ENCODE measurements at regions not wholly inside any gene's neighbourhood (a gene's known extent, or its start where the extent isn't known, plus 50 kb on each side); places are given as distances from the start of the nearest gene placed in this dataset.

DNA sequence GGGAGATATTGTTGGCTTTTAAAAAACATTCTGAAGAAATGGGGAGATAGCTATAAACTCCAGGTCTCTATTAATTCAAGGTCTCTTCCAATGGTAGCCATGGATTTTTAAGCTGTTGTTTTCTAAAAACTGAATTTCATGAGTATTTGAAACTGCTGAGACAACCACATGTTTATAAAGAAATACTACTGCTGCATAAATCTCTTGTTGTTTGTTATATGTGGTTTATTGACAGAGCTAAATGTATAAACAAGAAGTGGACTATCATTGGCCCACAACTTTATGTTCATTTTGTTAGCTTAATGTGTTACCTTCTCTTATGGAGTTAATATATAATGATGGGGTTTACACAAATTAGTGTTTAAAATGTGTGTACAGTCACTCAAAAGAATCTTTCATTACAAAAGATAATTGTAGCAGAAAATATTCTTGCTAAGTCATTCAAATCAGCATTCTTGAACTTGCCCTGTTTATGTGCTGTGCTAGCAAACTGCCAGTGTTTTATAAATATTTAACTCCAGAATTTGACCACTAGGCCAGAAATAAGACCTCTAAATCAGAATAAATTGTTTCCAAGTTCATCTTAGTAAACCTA is 242.1 kb downstream of the TMX3 start:
- in situ Hi-C loops (cut with HindIII; ENCODE audit: low pct_unique_long_range_greater_than_20kb, low sequenced_read_pairs) = no loop called here
- no peak for TF ChIP-seq JUND (IDR thresholded peaks at IDR 0.05; ENCODE audit: low read depth)
- DNase-seq (ENCODE audit: low read depth in 1 of 2, low spot score in 1 of 2) = no peak

- in situ Hi-C loops (cut with HindIII; ENCODE audit: low pct_unique_long_range_greater_than_20kb, low sequenced_read_pairs) = no loop called here
- no peak for DNase-seq (ENCODE audit: low read depth in 1 of 2, low spot score in 1 of 2)
- no peak for TF ChIP-seq JUND (IDR thresholded peaks at IDR 0.05; ENCODE audit: low read depth)
Measured at GRCh38 chr18:68469049-68469625, 245.8 kb downstream of the TMX3 start.

- DNase-seq (ENCODE audit: low read depth in 1 of 2, low spot score in 1 of 2) = no peak
- in situ Hi-C loops (cut with HindIII; ENCODE audit: low pct_unique_long_range_greater_than_20kb, low sequenced_read_pairs) = no loop called here
- TF ChIP-seq JUND (IDR thresholded peaks at IDR 0.05; ENCODE audit: low read depth) = no peak
Measured at GRCh38 chr18:68467957-68468356, 247.0 kb downstream of the TMX3 start.

DNA sequence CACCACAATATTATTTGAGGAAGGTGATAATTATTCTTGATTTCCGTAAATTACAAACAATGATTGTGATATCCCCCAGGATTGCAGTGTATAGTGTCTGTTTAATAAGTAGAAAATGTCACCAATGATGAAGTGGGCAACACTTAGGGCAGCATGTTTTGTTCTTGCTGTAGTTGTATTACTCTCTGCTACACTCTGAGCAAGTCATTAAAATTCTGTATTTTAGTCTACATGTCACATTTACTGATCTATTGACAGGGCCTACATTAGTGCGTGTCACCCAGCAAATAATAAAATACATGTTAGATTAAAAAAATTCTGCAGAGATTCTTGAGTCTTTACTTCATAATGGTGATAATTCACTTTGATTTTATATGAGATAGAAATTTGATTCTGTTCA is 247.6 kb downstream of the TMX3 start:
- TF ChIP-seq JUND (IDR thresholded peaks at IDR 0.05; ENCODE audit: low read depth) = no peak
- DNase-seq (ENCODE audit: low read depth in 1 of 2, low spot score in 1 of 2) = no peak
- in situ Hi-C loops (cut with HindIII; ENCODE audit: low pct_unique_long_range_greater_than_20kb, low sequenced_read_pairs) = no loop called here

DNA sequence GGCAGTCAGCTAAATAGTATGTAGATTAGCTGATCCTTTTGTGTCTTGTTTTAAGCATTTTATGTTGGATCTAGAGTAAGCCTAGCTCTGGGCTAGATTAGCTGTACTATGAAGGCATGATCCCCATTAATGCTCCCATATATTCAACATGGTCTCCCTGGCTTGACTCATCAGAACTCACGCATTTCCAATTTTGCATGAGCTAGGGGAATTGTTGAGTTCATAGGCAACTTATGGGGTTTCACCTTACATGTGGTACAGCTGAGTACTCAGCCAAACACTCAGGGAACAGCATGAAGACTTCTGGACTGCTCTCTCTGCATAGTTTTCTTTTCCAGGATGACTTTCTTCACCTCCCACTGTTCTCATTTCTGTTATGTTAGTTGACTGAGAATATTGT is 248.2 kb downstream of the TMX3 start:
- DNase-seq (ENCODE audit: low read depth in 1 of 2, low spot score in 1 of 2) = no peak
- no peak for TF ChIP-seq JUND (IDR thresholded peaks at IDR 0.05; ENCODE audit: low read depth)
- in situ Hi-C loops (cut with HindIII; ENCODE audit: low pct_unique_long_range_greater_than_20kb, low sequenced_read_pairs) = no loop called here

- in situ Hi-C loops (cut with HindIII; ENCODE audit: low pct_unique_long_range_greater_than_20kb, low sequenced_read_pairs) = no loop called here
- no peak for DNase-seq (ENCODE audit: low read depth in 1 of 2, low spot score in 1 of 2)
- TF ChIP-seq JUND (IDR thresholded peaks at IDR 0.05; ENCODE audit: low read depth) = no peak
Measured at GRCh38 chr18:68462766-68463165, 252.1 kb downstream of the TMX3 start.

DNA sequence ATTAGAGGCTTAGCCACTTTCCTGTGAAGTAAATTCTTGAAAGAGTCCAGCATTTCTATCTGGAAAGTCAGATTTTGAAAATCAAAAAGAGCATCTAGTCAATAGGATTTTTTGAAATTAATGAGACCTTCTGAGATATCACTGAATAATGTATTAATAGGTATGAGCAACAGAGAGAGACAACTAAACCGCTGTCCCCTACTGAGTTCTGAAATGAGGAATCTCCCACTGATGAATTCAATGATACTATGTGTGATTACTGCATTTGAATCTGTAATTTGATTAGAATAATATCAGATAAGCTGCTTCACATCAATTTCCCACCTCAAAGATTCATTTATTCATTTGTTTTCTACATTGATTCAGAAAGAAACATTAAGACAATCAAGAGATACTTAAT is 252.8 kb downstream of the TMX3 start:
- no peak for DNase-seq (ENCODE audit: low read depth in 1 of 2, low spot score in 1 of 2)
- in situ Hi-C loops (cut with HindIII; ENCODE audit: low pct_unique_long_range_greater_than_20kb, low sequenced_read_pairs) = no loop called here
- no peak for TF ChIP-seq JUND (IDR thresholded peaks at IDR 0.05; ENCODE audit: low read depth)

GRCh38 chr18:68461481-68462018 is 253.4 kb downstream of the TMX3 start:
- no peak for TF ChIP-seq JUND (IDR thresholded peaks at IDR 0.05; ENCODE audit: low read depth)
- in situ Hi-C loops (cut with HindIII; ENCODE audit: low pct_unique_long_range_greater_than_20kb, low sequenced_read_pairs) = no loop called here
- DNase-seq (ENCODE audit: low read depth in 1 of 2, low spot score in 1 of 2) = no peak

- in situ Hi-C loops (cut with HindIII; ENCODE audit: low pct_unique_long_range_greater_than_20kb, low sequenced_read_pairs) = no loop called here
Measured at GRCh38 chr18:68459968-68460367, 254.9 kb downstream of the TMX3 start.

DNA sequence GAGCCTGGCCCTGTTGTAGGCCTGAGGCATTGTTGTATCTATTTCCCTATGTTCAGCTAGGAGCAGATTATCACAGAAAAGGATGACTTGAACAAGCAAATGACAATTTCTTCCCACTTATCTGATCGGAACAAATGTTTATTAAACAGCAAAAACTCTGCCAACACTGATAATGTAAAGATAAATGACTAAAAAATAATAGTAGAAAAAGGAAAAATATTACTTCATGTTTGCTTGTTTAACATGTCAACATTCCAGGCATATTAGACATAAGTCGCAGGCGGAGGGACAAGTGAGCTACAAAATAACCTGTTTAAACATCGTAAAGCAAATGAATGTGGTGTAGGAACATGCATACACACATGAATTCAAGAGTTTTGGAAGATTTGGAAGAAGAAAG is 257.9 kb downstream of the TMX3 start:
- DNase-seq (ENCODE audit: low read depth in 1 of 2, low spot score in 1 of 2) = peak in 1 of 2 experiments; percentile 35
- TF ChIP-seq JUND (IDR thresholded peaks at IDR 0.05; ENCODE audit: low read depth) = no peak
- in situ Hi-C loops (cut with HindIII; ENCODE audit: low pct_unique_long_range_greater_than_20kb, low sequenced_read_pairs) = no loop called here

More at GRCh38 chr18:68459968-68460367, 254.9 kb downstream of the TMX3 start:
- no peak for DNase-seq (ENCODE audit: low read depth in 1 of 2, low spot score in 1 of 2)
- TF ChIP-seq JUND (IDR thresholded peaks at IDR 0.05; ENCODE audit: low read depth) = no peak

- in situ Hi-C loops (cut with HindIII; ENCODE audit: low pct_unique_long_range_greater_than_20kb, low sequenced_read_pairs) = no loop called here
- DNase-seq (ENCODE audit: low read depth in 1 of 2, low spot score in 1 of 2) = no peak
- TF ChIP-seq JUND (IDR thresholded peaks at IDR 0.05; ENCODE audit: low read depth) = no peak
Measured at GRCh38 chr18:68455229-68455603, 259.7 kb downstream of the TMX3 start.

DNA sequence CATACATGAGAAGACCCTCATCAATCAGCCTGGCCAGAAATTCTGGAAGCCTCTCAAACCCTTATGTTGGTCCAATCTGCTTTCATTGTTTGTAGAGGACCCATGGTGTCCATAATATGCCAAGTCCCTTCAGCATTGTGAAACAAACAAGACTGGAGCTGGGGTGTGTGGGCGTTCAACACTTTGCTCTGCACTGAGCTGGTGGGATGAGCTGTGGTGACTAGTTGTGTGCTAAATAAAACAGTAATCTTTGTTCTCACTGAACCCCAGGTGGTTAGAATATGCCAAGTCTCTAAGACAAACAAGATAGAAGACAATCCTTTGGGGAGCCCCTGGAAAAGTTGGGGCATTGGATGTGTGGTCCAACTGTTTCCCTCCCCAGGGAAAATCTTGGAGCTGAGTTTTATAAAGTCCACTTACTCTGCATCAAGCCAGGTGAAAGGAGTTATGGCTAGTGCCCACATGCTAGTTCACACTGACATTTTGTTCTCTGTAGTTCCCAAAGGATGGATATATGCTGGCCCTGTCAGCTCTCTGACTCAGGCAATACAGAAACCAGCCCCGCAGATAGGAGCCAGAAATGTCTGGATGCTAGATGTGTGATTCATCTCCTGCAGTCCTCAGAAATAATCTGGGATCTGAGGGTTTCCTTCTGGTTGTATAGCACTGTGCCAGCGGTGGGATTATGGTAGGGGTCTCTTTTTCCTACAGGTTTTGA is 260.2 kb downstream of the TMX3 start:
- in situ Hi-C loops (cut with HindIII; ENCODE audit: low pct_unique_long_range_greater_than_20kb, low sequenced_read_pairs) = no loop called here
- no peak for DNase-seq (ENCODE audit: low read depth in 1 of 2, low spot score in 1 of 2)
- TF ChIP-seq JUND (IDR thresholded peaks at IDR 0.05; ENCODE audit: low read depth) = no peak

DNA sequence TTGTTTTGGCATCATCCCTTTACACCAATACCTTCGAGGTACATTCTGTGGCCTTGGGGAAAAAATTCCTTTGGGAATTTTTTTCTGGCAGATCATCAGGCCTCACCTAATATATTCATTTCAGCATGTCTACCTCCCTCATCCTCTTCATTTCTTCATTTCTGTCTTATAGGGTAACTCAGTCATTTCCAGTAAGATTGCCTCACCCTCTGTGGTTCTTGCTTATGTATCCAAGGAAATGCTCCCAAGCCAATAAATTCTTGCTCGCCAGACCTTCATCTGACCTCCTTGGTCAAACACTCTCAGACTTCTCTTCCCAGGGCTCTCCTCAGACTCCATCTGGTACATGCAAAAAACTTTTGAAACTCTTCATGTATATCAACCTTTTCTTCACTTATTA is 265.6 kb downstream of the TMX3 start:
- TF ChIP-seq JUND (IDR thresholded peaks at IDR 0.05; ENCODE audit: low read depth) = no peak
- in situ Hi-C loops (cut with HindIII; ENCODE audit: low pct_unique_long_range_greater_than_20kb, low sequenced_read_pairs) = no loop called here
- DNase-seq (ENCODE audit: low read depth in 1 of 2, low spot score in 1 of 2) = peak in 1 of 2 experiments; percentile 4
